ENCODE measurements at regions not wholly inside any gene's neighbourhood (a gene's known extent, or its start where the extent isn't known, plus 50 kb on each side); places are given as distances from the start of the nearest gene placed in this dataset.
A peak's percentile ranks its signal among the peaks of the same experiment; 100 is the strongest.

- no peak overlapping the region for H3K27ac ChIP-seq (ENCODE audit: low read depth in 1 of 2, low read length in 2 of 2)
- no peaks in the 10 kb centered on the region for H4K20me1 ChIP-seq (ENCODE audit: insufficient read depth, low read length)
- intact Hi-C loops (cut with micrococcal nuclease): loop anchor here in 1 of 2 donors (2.0 kb wide), 1 partner anchor 21 kb away; no protein-coding TSS in a partner anchor
- peaks cover 10 to 15% of the 10 kb centered on the region in 2 donors for H3K4me1 ChIP-seq (ENCODE audit: control insufficient read depth in 1 of 2, insufficient read depth in 2 of 2, low read length in 2 of 2)
- no peak overlapping the region for H3K4me3 ChIP-seq (replicated peaks in 1 of 3; ENCODE audit: low read depth in 2 of 3, low read length in 3 of 3)
- H3K4me2 ChIP-seq (replicated peaks; ENCODE audit: extremely low read depth, low read length, poor library complexity, severe bottlenecking): no peak overlapping the region
- no peak overlapping the region for H3K9ac ChIP-seq (ENCODE audit: insufficient read depth, low read length, poor library complexity, severe bottlenecking)
- Mint-ChIP-seq H3K4me3 (no peak overlapping the region), H3K27me3 (ENCODE audit: low read depth in 3 of 3) (peaks cover 13 to 22% (median 17%) of the 10 kb centered on the region in 3 donors), H3K9me3 (peaks cover 5 to 13% (median 9%) of the 10 kb centered on the region in 7 donors), H3K4me1 (peaks cover 25% of the 10 kb centered on the region), H3K36me3 (peaks cover 0 to 4% of the 10 kb centered on the region in 2 donors), H3K27ac (peak overlapping the region in 2 of 7 donors; percentile 61 to 63)
- no peak overlapping the region for H2AFZ ChIP-seq (ENCODE audit: insufficient read depth, low read depth, low read length, poor library complexity, severe bottlenecking)
- no peak for TF ChIP-seq CTCF (IDR thresholded peaks at IDR 0.05)
- DNase-seq: no peak
- H3K27me3 ChIP-seq (ENCODE audit: control insufficient read depth in 2 of 2, insufficient read depth in 2 of 2, low read length in 2 of 2): no peaks in the 10 kb centered on the region
- H3K9me3 ChIP-seq (replicated peaks in 1 of 2; ENCODE audit: control insufficient read depth in 1 of 2, insufficient read depth in 1 of 2, low read length in 2 of 2): no peaks in the 10 kb centered on the region
- 95% methylated on average over 9 of the region's 12 CpGs for WGBS (ENCODE audit: insufficient coverage)
- no peaks in the 10 kb centered on the region for H3K36me3 ChIP-seq (replicated peaks in 1 of 2; ENCODE audit: control insufficient read depth in 1 of 2, insufficient read depth in 2 of 2, low read length in 2 of 2)
- no peaks in the 10 kb centered on the region for H3K79me2 ChIP-seq (ENCODE audit: insufficient read depth, low read length)
These were observed 147.1 kb downstream of the MRPL14 start for GRCh38 chr6:43980004-43980795.

GRCh38 chr6:43979525-43979924 lies 147.7 kb downstream of the MRPL14 start:
- Mint-ChIP-seq H3K27ac (peak overlapping the region in 2 of 7 donors; percentile 42 to 63), H3K36me3 (peaks cover 0 to 4% of the 10 kb centered on the region in 2 donors), H3K9me3 (peaks cover 5 to 13% (median 9%) of the 10 kb centered on the region in 7 donors), H3K27me3 (ENCODE audit: low read depth in 3 of 3) (peaks cover 11 to 20% (median 19%) of the 10 kb centered on the region in 3 donors), H3K4me1 (peaks cover 25% of the 10 kb centered on the region), H3K4me3 (no peak overlapping the region)
- H3K27me3 ChIP-seq (ENCODE audit: control insufficient read depth in 2 of 2, insufficient read depth in 2 of 2, low read length in 2 of 2): no peaks in the 10 kb centered on the region
- intact Hi-C loops (cut with micrococcal nuclease): loop anchor here (5.0 kb wide), 2 partner anchors 33 to 98 kb away; no protein-coding TSS in a partner anchor
- no peak overlapping the region for H3K4me3 ChIP-seq (replicated peaks in 1 of 3; ENCODE audit: low read depth in 2 of 3, low read length in 3 of 3)
- no peak overlapping the region for H3K27ac ChIP-seq (ENCODE audit: low read depth in 1 of 2, low read length in 2 of 2)
- no peaks in the 10 kb centered on the region for H3K79me2 ChIP-seq (ENCODE audit: insufficient read depth, low read length)
- H3K9me3 ChIP-seq (replicated peaks in 1 of 2; ENCODE audit: control insufficient read depth in 1 of 2, insufficient read depth in 1 of 2, low read length in 2 of 2): no peaks in the 10 kb centered on the region
- no peak overlapping the region for H3K4me2 ChIP-seq (replicated peaks; ENCODE audit: extremely low read depth, low read length, poor library complexity, severe bottlenecking)
- H4K20me1 ChIP-seq (ENCODE audit: insufficient read depth, low read length): no peaks in the 10 kb centered on the region
- H3K9ac ChIP-seq (ENCODE audit: insufficient read depth, low read length, poor library complexity, severe bottlenecking): no peak overlapping the region
- H2AFZ ChIP-seq (ENCODE audit: insufficient read depth, low read depth, low read length, poor library complexity, severe bottlenecking): no peak overlapping the region
- DNase-seq: no peak
- TF ChIP-seq CTCF (IDR thresholded peaks at IDR 0.05): no peak
- no peaks in the 10 kb centered on the region for H3K36me3 ChIP-seq (replicated peaks in 1 of 2; ENCODE audit: control insufficient read depth in 1 of 2, insufficient read depth in 2 of 2, low read length in 2 of 2)
- 91% methylated on average over 4 of the region's 4 CpGs for WGBS (ENCODE audit: insufficient coverage)
- H3K4me1 ChIP-seq (ENCODE audit: control insufficient read depth in 1 of 2, insufficient read depth in 2 of 2, low read length in 2 of 2): peaks cover 10 to 15% of the 10 kb centered on the region in 2 donors

Data from CD14-positive monocyte (primary cell).